AG09309 (cell line): ENCODE measurements at regions not wholly inside any gene's neighbourhood (a gene's known extent, or its start where the extent isn't known, plus 50 kb on each side); places are given as distances from the start of the nearest gene placed in this dataset.

Experiments
- DNase-seq: peaks from one replicate; pipeline ENCODE4 v3.0.0-alpha.2; 2010; ENCODE audit warnings: low read depth
- H3K4me3 ChIP-seq: 2 replicates; pipeline ENCODE4 v1.5.1; 2011; ENCODE audit warnings: mild to moderate bottlenecking, low read depth, low read length, moderate library complexity; ENCODE audit not compliant: control insufficient read depth
- CTCF ChIP-seq: IDR thresholded peaks from 2 replicates; pipeline ENCODE4 v1.5.1; 2011; ENCODE audit warnings: mild to moderate bottlenecking, low read depth, low read length, inconsistent platforms; ENCODE audit not compliant: insufficient read depth, control insufficient read depth; ENCODE audit errors: missing control alignments

- no peak overlapping the region for H3K4me3 ChIP-seq
- DNase-seq = no peak
- TF ChIP-seq CTCF = no peak
Measured at GRCh38 chr1:232459087-232459486, 170.8 kb downstream of the SIPA1L2 start.

- TF ChIP-seq CTCF = no peak
- DNase-seq = no peak
- no peak overlapping the region for H3K4me3 ChIP-seq
Measured at GRCh38 chr1:232457595-232457994, 172.3 kb downstream of the SIPA1L2 start.

- no peak for TF ChIP-seq CTCF
- H3K4me3 ChIP-seq = no peak overlapping the region
- DNase-seq = no peak
Measured at GRCh38 chr1:232456714-232457113, 173.2 kb downstream of the SIPA1L2 start.

GRCh38 chr1:232454227-232454886 lies 175.6 kb downstream of the SIPA1L2 start:
- no peak overlapping the region for H3K4me3 ChIP-seq

GRCh38 chr1:232452736-232453440 lies 177.0 kb downstream of the SIPA1L2 start:
- DNase-seq = no peak
- no peak for TF ChIP-seq CTCF
- no peak overlapping the region for H3K4me3 ChIP-seq

More at GRCh38 chr1:232454227-232454886, 175.6 kb downstream of the SIPA1L2 start:
- DNase-seq = no peak
- no peak for TF ChIP-seq CTCF

- DNase-seq = no peak
- TF ChIP-seq CTCF = no peak
- no peak overlapping the region for H3K4me3 ChIP-seq
Measured at GRCh38 chr1:232452117-232452516, 177.8 kb downstream of the SIPA1L2 start.
